NCI-H2227 (cell line): ENCODE measurements at regions not wholly inside any gene's neighbourhood (a gene's known extent, or its start where the extent isn't known, plus 50 kb on each side); places are given as distances from the start of the nearest gene placed in this dataset.
A peak's percentile ranks its signal among the peaks of the same experiment; 100 is the strongest.

ENCODE experiments used
- DNase-seq: peaks from one replicate; lab custom pipeline; 2025; ENCODE audit not compliant: unreplicated experiment; lab: John Stamatoyannopoulos, UW

GRCh38 chr4:8701126-8702019 lies 108.8 kb downstream of the CPZ start:
- no peak for DNase-seq

GRCh38 chr4:8700531-8700930 lies 108.0 kb downstream of the CPZ start:
- no peak for DNase-seq

GRCh38 chr4:8699479-8700145 lies 107.0 kb downstream of the CPZ start:
- DNase-seq, result no peak

- DNase-seq, result no peak
Observed at GRCh38 chr4:8699063-8699385, 106.5 kb downstream of the CPZ start.

GRCh38 chr4:8698341-8699062 lies 105.9 kb downstream of the CPZ start:
- DNase-seq, result no peak

- DNase-seq, result no peak
Observed at GRCh38 chr4:8697826-8698225, 105.3 kb downstream of the CPZ start.

GRCh38 chr4:8696369-8697127 lies 104.0 kb downstream of the CPZ start:
- DNase-seq, result no peak

- no peak for DNase-seq
Observed at GRCh38 chr4:8695237-8696219, 103.0 kb downstream of the CPZ start.

- DNase-seq, result no peak
Observed at GRCh38 chr4:8694651-8695151, 102.1 kb downstream of the CPZ start.

- DNase-seq, result no peak
Observed at GRCh38 chr4:8694226-8694625, 101.7 kb downstream of the CPZ start.

GRCh38 chr4:8691151-8691775 lies 98.7 kb downstream of the CPZ start:
- no peak for DNase-seq

GRCh38 chr4:8690216-8691150 lies 97.9 kb downstream of the CPZ start:
- DNase-seq, result no peak

GRCh38 chr4:8689741-8690140 lies 97.2 kb downstream of the CPZ start:
- DNase-seq, result no peak

GRCh38 chr4:8688908-8689445 lies 96.4 kb downstream of the CPZ start:
- no peak for DNase-seq

GRCh38 chr4:8688041-8688907 lies 95.7 kb downstream of the CPZ start:
- DNase-seq, result peak; percentile 26

GRCh38 chr4:8687083-8687482 lies 94.5 kb downstream of the CPZ start:
- no peak for DNase-seq

- DNase-seq, result no peak
Observed at GRCh38 chr4:8685831-8686230, 93.3 kb downstream of the CPZ start.
